CD4-positive, CD25-positive, alpha-beta regulatory T cell (primary cell): ENCODE measurements at regions not wholly inside any gene's neighbourhood (a gene's known extent, or its start where the extent isn't known, plus 50 kb on each side); places are given as distances from the start of the nearest gene placed in this dataset.
"Not testable (repeated sequence)": the region's sequence is repeated elsewhere in the genome, so short reads cannot be mapped to it uniquely, and the experiment has no call there.

ENCODE experiments used
- ATAC-seq, 2 donors: fragments of 150-1000 bp; cut with Tn5 transposase; one replicate each; pipeline ENCODE4 v1.10.0; 2021; ENCODE audit warnings: low read depth in 2 of 2, moderate number of reproducible peaks in 2 of 2, moderate library complexity in 1 of 2
- DNase-seq, 3 donors: peaks; one replicate each; pipeline versions ENCODE4 v3.0.0 to v3.0.0-alpha.2; 2012 to 2022; ENCODE audit warnings: mixed read lengths in 1 of 3
- H3K27ac ChIP-seq: one replicate; pipeline ENCODE4 v1.7.0; 2013; ENCODE audit warnings: mild to moderate bottlenecking, low read length; ENCODE audit not compliant: insufficient read depth, poor library complexity, severe bottlenecking
- H3K27me3 ChIP-seq: one replicate; pipeline ENCODE4 v1.7.0; 2013; ENCODE audit warnings: low read length; ENCODE audit not compliant: control insufficient read depth, insufficient read depth
- H3K36me3 ChIP-seq: one replicate; pipeline ENCODE4 v1.7.0; 2013; ENCODE audit warnings: mild to moderate bottlenecking, low read length, moderate library complexity; ENCODE audit not compliant: control insufficient read depth, insufficient read depth
- H3K4me1 ChIP-seq: 2 replicates; pipeline ENCODE4 v1.7.0; 2013; ENCODE audit warnings: mild to moderate bottlenecking, low read length; ENCODE audit not compliant: insufficient read depth, control insufficient read depth, poor library complexity, severe bottlenecking
- H3K4me3 ChIP-seq: one replicate; pipeline ENCODE4 v1.7.0; 2013; ENCODE audit warnings: low read depth, mild to moderate bottlenecking, low read length, moderate library complexity
- H3K9me3 ChIP-seq, 2 experiments: 1 replicate in 1 of 2; 2 replicates in 1 of 2; pipeline ENCODE4 v1.7.0; 2013; ENCODE audit warnings: low read length in 2 of 2, mild to moderate bottlenecking in 1 of 2, moderate library complexity in 1 of 2; ENCODE audit not compliant: control insufficient read depth in 2 of 2
- H3K27ac Mint-ChIP-seq, 3 donors: one replicate each; pipeline ENCODE4 v1.8.0; 2020 to 2022; ENCODE audit warnings: mild to moderate bottlenecking in 3 of 3, mixed read lengths in 3 of 3, moderate library complexity in 2 of 3
- H3K27me3 Mint-ChIP-seq: one replicate; pipeline ENCODE4 v1.8.0; 2022; ENCODE audit warnings: mild to moderate bottlenecking, mixed read lengths
- H3K36me3 Mint-ChIP-seq: one replicate; pipeline ENCODE4 v1.8.0; 2020; ENCODE audit warnings: mixed read lengths
- H3K4me1 Mint-ChIP-seq, 4 donors: one replicate each; pipeline ENCODE4 v1.8.0; 2020 to 2022; ENCODE audit warnings: mixed read lengths in 4 of 4, mild to moderate bottlenecking in 1 of 4
- H3K4me3 Mint-ChIP-seq, 4 donors: one replicate each; pipeline ENCODE4 v1.8.0; 2020 to 2022; ENCODE audit warnings: mild to moderate bottlenecking in 4 of 4, mixed read lengths in 4 of 4, moderate library complexity in 3 of 4
- H3K9me3 Mint-ChIP-seq, 7 donors: one replicate each; pipeline ENCODE4 v1.8.0; 2020 to 2022; ENCODE audit warnings: mixed read lengths in 7 of 7, mild to moderate bottlenecking in 3 of 7, moderate library complexity in 2 of 7

DNA sequence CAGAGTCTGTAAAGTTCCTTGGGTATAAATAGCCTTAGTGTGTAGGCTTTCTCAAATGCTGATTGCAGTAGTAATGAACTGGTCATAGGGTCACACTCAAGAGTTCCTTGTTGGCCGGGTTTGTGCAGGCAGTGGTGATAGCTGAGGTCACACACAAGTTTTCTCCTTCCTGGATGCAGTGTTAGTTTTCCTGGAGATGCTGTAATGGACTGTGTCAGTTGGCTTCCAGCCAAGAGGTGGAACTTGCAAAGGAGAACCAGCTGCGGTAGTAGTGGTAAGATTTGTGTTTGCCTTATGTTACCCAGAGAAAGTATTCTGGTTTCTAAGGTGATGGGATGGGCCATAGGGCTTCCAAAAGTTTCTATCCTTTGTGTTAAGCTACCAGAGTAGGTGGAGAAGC, 409.8 kb upstream of the FRG1 start:
- Histone ChIP-seq H3K27ac (no peak overlapping the region), H3K4me3 (no peak overlapping the region), H3K4me1 (no peaks in the 10 kb centered on the region), H3K36me3 (no peaks in the 10 kb centered on the region), H3K27me3 (no peaks in the 10 kb centered on the region), H3K9me3 (peaks cover 5 to 17% of the 10 kb centered on the region in 2 experiments)
- H3K4me3 Mint-ChIP-seq: no peak overlapping the region
- H3K27me3 Mint-ChIP-seq: no peaks in the 10 kb centered on the region
- no peak for DNase-seq
- no peaks in the 10 kb centered on the region for H3K4me1 Mint-ChIP-seq
- H3K9me3 Mint-ChIP-seq: peaks cover 2 to 26% (median 11%) of the 10 kb centered on the region in 7 donors
- no peak overlapping the region for H3K27ac Mint-ChIP-seq
- ATAC-seq: no peak
- no peaks in the 10 kb centered on the region for H3K36me3 Mint-ChIP-seq

DNA sequence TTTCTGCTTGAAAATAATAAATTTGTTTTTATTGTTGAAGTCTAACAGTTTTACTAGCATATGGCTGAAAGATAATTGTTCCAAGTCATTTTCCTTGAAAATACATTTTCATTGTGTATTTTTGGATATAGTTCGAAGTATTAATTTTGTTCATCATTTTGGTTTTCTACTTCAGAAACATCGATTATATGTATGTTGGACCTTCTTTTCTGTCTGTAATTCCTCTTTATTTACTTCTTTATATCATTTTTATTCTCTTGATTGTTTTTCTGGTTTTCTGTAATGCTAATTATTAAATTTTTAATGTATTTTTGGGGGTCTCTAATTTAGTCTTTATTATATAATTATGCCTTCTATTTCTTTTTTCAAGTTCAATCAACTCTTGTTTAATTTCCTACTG, 407.1 kb upstream of the FRG1 start:
- no peaks in the 10 kb centered on the region for H3K27me3 ChIP-seq
- no peaks in the 10 kb centered on the region for H3K36me3 ChIP-seq
- Mint-ChIP-seq H3K9me3 (peaks cover 2 to 17% (median 4%) of the 10 kb centered on the region in 7 donors), H3K4me3 (no peak overlapping the region), H3K4me1 (no peaks in the 10 kb centered on the region), H3K36me3 (no peaks in the 10 kb centered on the region), H3K27ac (no peak overlapping the region), H3K27me3 (no peaks in the 10 kb centered on the region)
- no peak overlapping the region for H3K4me3 ChIP-seq
- DNase-seq (no peak), ATAC-seq (no peak)
- H3K27ac ChIP-seq: no peak overlapping the region
- H3K9me3 ChIP-seq: peaks cover 5 to 22% of the 10 kb centered on the region in 2 experiments
- no peaks in the 10 kb centered on the region for H3K4me1 ChIP-seq

DNA sequence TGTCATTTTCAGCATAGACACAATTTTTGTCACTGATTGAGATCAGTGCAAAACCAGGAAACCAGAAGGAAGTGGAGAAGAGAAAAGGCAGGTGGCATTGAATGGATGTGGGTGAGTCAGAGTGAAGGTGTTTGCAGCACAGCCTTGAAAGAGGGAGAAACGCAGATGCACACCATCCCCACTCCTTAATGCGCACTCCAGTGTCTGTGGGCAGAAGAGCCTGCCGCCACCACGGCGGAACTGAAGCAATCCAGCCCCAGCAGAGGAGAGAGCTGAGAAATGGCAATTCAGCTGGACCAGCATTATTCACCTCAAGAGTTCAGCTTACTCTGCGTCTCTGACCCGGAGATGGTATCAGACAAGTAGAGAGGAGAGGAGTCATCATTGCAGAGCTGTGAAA, 393.1 kb upstream of the FRG1 start:
- Histone ChIP-seq H3K4me1 (no peaks in the 10 kb centered on the region), H3K9me3 (no peaks in the 10 kb centered on the region), H3K27ac (no peak overlapping the region), H3K36me3 (no peaks in the 10 kb centered on the region), H3K4me3 (no peak overlapping the region), H3K27me3 (no peaks in the 10 kb centered on the region)
- Mint-ChIP-seq H3K27ac (no peak overlapping the region), H3K36me3 (no peaks in the 10 kb centered on the region), H3K4me3 (no peak overlapping the region), H3K4me1 (no peaks in the 10 kb centered on the region), H3K27me3 (no peaks in the 10 kb centered on the region), H3K9me3 (peaks cover 0 to 7% (median 1%) of the 10 kb centered on the region in 7 donors)
- no peak for DNase-seq
- no peak for ATAC-seq

DNA sequence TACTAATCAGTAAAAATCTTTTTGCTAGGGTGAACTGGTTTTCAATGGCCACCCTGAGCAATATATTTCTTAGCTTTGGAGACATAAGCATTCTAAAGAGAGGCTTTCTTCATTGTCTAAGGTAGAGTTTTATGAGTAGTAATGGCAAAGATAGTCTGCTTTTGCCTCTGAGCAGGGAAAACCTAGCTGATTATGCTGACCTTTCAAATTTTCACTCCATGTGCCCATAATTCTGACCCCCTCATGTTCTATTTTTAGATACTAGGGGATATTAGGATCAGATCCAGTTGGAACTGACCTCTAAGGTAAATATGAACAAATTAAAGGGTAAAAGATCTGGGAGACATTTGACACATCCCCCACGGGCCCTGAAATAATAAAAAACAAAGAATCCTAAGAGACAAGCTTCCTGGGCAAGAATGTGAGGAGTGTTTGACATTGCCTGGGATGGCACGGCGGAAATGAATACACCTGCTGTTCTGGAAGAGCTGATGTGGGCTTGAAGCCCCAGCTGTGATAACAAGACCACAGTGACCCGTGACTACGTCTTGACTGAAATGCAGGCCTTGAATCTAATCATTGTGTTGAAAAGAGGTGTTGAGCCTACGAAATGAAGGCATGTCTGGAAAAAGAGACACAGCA, 392.1 kb upstream of the FRG1 start:
- ATAC-seq (no peak), DNase-seq (no peak)
- no peak overlapping the region for H3K4me3 ChIP-seq
- H3K9me3 Mint-ChIP-seq: peaks cover 0 to 7% (median 1%) of the 10 kb centered on the region in 7 donors
- H3K27me3 Mint-ChIP-seq: no peaks in the 10 kb centered on the region
- no peaks in the 10 kb centered on the region for H3K9me3 ChIP-seq
- H3K4me3 Mint-ChIP-seq: no peak overlapping the region
- no peaks in the 10 kb centered on the region for H3K36me3 Mint-ChIP-seq
- H3K27ac Mint-ChIP-seq: no peak overlapping the region
- no peaks in the 10 kb centered on the region for H3K4me1 Mint-ChIP-seq
- no peaks in the 10 kb centered on the region for H3K36me3 ChIP-seq
- H3K27ac ChIP-seq: no peak overlapping the region
- H3K27me3 ChIP-seq: no peaks in the 10 kb centered on the region
- H3K4me1 ChIP-seq: no peaks in the 10 kb centered on the region

DNA sequence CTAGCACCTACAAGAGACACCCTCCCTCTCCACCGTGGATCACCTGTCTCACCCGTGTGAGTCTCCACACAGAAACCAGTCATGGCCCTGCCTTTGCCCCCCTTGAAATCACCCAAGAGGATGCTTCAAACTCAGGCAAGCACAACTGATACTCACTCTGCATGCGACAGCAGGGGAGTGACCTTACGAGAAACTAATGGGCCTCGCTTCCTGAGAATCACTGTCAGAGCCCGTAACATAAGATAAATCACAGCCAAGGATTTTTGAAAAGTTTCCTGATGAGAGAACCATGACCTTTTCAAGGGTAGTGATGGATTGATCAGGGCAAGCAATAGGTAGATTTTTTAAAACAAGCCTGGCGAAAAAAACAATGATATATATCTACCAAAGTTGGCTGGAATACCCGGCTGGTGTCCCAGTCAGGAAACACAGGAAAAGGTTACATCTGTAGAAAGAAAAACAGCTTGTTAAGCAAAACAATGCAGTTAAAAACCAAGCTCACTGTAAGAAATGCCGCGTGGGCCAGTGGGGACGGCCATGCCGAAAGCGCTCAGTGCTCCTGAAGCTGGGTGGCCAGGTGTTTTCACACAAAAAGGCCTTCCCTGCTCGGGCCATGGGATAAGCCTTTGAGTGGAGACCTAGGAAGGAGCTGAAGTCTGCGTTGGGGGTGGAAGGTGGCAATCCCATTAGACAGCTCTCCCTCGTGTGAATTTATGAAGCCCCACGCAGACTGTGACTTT, 388.6 kb upstream of the FRG1 start:
- H3K36me3 Mint-ChIP-seq, H3K4me1 Mint-ChIP-seq, H3K9me3 Mint-ChIP-seq, H3K4me3 ChIP-seq, H3K36me3 ChIP-seq, DNase-seq, ATAC-seq, H3K27me3 ChIP-seq, H3K4me1 ChIP-seq, H3K9me3 ChIP-seq, H3K27ac ChIP-seq, H3K4me3 Mint-ChIP-seq, H3K27ac Mint-ChIP-seq, H3K27me3 Mint-ChIP-seq: not testable (repeated sequence)

DNA sequence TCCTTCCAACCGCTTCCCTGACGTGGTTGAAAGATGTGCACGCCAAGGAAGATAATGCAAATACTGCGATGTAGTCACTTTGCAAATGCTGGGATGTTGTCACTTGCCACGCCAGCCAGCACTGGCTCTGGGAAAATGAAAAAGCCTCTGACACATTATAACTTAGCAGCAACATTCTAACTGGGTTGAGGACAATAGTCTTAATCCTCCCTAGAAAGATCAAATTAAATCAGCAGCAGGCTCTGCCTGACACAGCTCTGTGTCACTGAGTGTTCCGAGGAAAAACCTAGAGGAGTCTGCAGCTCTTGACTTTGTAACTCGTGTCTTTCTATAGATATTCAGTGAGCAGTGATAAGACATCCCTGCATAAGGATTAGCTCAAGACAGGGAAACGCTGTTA, 380.1 kb upstream of the FRG1 start:
- H3K36me3 Mint-ChIP-seq, H3K4me1 Mint-ChIP-seq, H3K4me3 Mint-ChIP-seq, H3K9me3 Mint-ChIP-seq, H3K27me3 Mint-ChIP-seq, H3K9me3 ChIP-seq, DNase-seq, H3K27ac Mint-ChIP-seq, H3K27me3 ChIP-seq, H3K36me3 ChIP-seq, H3K4me3 ChIP-seq, ATAC-seq, H3K4me1 ChIP-seq, H3K27ac ChIP-seq: not testable (repeated sequence)

DNA sequence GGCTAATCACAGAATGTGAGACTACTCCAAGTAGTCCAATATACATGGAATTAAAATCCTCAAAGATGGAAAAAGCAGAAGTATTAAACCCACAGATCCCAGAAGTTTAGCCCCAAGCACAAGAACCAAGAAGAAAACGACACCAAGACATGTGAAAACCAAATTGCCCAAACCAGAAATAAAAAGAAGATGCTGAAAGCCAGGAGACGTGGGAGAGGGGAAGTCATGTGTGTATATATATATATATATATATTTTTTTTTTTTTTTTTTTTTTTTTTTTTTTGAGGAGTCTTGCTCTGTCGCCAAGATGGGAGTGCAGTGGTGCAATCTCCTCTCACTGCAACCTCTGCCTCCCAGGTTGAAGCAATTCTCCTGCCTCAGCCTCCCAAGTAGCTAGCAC, 376.9 kb upstream of the FRG1 start:
- H3K4me3 ChIP-seq, H3K4me3 Mint-ChIP-seq, H3K9me3 ChIP-seq, H3K27me3 ChIP-seq, H3K27me3 Mint-ChIP-seq, DNase-seq, H3K4me1 Mint-ChIP-seq, H3K36me3 Mint-ChIP-seq, H3K4me1 ChIP-seq, H3K36me3 ChIP-seq, ATAC-seq, H3K27ac ChIP-seq, H3K9me3 Mint-ChIP-seq: not testable (repeated sequence)
- peak overlapping the region in 1 of 3 donors; percentile 85 for H3K27ac Mint-ChIP-seq

DNA sequence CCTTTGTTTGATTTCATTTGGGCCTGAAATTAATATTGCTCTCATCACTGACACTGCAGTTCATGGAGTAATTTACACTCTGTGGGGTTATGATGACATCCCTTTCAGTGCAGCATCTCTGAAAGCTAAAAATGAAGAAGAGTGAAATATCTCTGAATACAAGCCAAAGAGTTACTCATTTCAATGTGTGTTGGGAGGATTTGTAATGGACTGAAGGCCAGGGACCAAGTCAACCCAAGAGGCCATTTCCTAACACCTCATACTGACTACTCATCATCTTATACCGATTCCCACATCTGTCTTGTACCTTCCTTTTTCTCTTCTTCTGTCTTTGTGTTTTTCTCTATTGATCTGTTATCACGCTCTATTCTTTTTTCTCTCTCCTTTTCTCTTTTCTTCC, 374.4 kb upstream of the FRG1 start:
- H3K27me3 Mint-ChIP-seq, H3K4me3 ChIP-seq, H3K27me3 ChIP-seq, H3K9me3 ChIP-seq, H3K36me3 ChIP-seq, H3K4me1 Mint-ChIP-seq, H3K27ac ChIP-seq, DNase-seq, H3K4me3 Mint-ChIP-seq, H3K9me3 Mint-ChIP-seq, H3K36me3 Mint-ChIP-seq, ATAC-seq, H3K4me1 ChIP-seq, H3K27ac Mint-ChIP-seq: not testable (repeated sequence)
